IMR-90 (cell line): ENCODE measurements at regions not wholly inside any gene's neighbourhood (a gene's known extent, or its start where the extent isn't known, plus 50 kb on each side); places are given as distances from the start of the nearest gene placed in this dataset.

Experiments
- ATAC-seq: fragments of 200-7000 bp; cut with Tn5 transposase; 2 replicates; pipeline ENCODE4 v1.9.1; 2020; ENCODE audit warnings: low read depth, mild to moderate bottlenecking, moderate library complexity
- BruUV-seq: library from RNA; stranded (reverse); fragments of 400-500 nt; replicated peaks from 2 replicates; lab custom pipeline; 2021; lab: Mats Ljungman, UMichigan
- CTCF ChIA-PET: fragments of 300-600 bp; formaldehyde crosslinking; extraction: SDS; loops from one replicate; lab custom pipeline; 2021; ENCODE audit warnings: antibody characterized with exemption; lab: Yijun Ruan, JAX
- POLR2A ChIA-PET: fragments of 300-600 bp; sonication (Branson Sonifier 250); formaldehyde crosslinking; loops from one replicate; lab custom pipeline; 2022; ENCODE audit warnings: antibody characterized with exemption; ENCODE audit not compliant: unreplicated experiment; lab: Charles Lee
- DNase-seq: peaks from one replicate; pipeline ENCODE4 v3.0.0; 2013
- H2AFZ ChIP-seq: replicated peaks from 2 replicates; pipeline ENCODE3; 2013; ENCODE audit warnings: low read length, mild to moderate bottlenecking; ENCODE audit not compliant: poor library complexity
- H2AK5ac ChIP-seq: 2 replicates; pipeline ENCODE4 v1.6.1; 2013; ENCODE audit warnings: low read depth, low read length, inconsistent platforms
- H2AK9ac ChIP-seq: replicated peaks from 2 replicates; pipeline ENCODE3; 2013; ENCODE audit warnings: mild to moderate bottlenecking, low read depth, low read length, moderate library complexity; ENCODE audit not compliant: poor library complexity
- H2BK120ac ChIP-seq: 2 replicates; pipeline ENCODE4 v1.6.1; 2013; ENCODE audit warnings: low read depth, low read length, inconsistent platforms
- H2BK15ac ChIP-seq: 3 replicates; pipeline ENCODE4 v1.6.1; 2013; ENCODE audit warnings: low read depth, low read length, inconsistent platforms
- H2BK20ac ChIP-seq: 2 replicates; pipeline ENCODE4 v1.6.1; 2013; ENCODE audit warnings: low read depth, mild to moderate bottlenecking, inconsistent platforms, low read length, moderate library complexity
- H2BK5ac ChIP-seq: 2 replicates; pipeline ENCODE4 v1.6.1; 2013; ENCODE audit warnings: mild to moderate bottlenecking, low read depth, low read length, inconsistent platforms; ENCODE audit not compliant: poor library complexity, severe bottlenecking
- H3K14ac ChIP-seq: replicated peaks from 2 replicates; pipeline ENCODE4 v1.6.1; 2013; ENCODE audit warnings: low read depth, low read length, inconsistent platforms
- H3K18ac ChIP-seq: 2 replicates; pipeline ENCODE4 v1.6.1; 2013; ENCODE audit warnings: low read depth, low read length, control low read depth
- H3K23ac ChIP-seq: 2 replicates; pipeline ENCODE4 v1.6.1; 2013; ENCODE audit warnings: low read depth, low read length, inconsistent platforms
- H3K27ac ChIP-seq: 2 replicates; pipeline ENCODE4 v1.5.1; 2013; ENCODE audit warnings: mild to moderate bottlenecking, control low read depth, low read length; ENCODE audit not compliant: insufficient read depth
- H3K27me3 ChIP-seq: 2 replicates; pipeline ENCODE4 v1.6.1; 2013; ENCODE audit warnings: low read length; ENCODE audit not compliant: control insufficient read depth, insufficient read depth
- H3K36me3 ChIP-seq: 2 replicates; pipeline ENCODE4 v1.6.1; 2013; ENCODE audit warnings: low read length, mixed read lengths; ENCODE audit not compliant: control insufficient read depth, insufficient read depth
- H3K4ac ChIP-seq: 2 replicates; pipeline ENCODE4 v1.6.1; 2013; ENCODE audit warnings: low read depth, low read length, inconsistent platforms
- H3K4me1 ChIP-seq: 2 replicates; pipeline ENCODE4 v1.6.1; 2013; ENCODE audit warnings: low read length, mixed read lengths; ENCODE audit not compliant: control insufficient read depth, insufficient read depth
- H3K4me2 ChIP-seq: 2 replicates; pipeline ENCODE4 v1.6.1; 2013; ENCODE audit warnings: low read depth, mild to moderate bottlenecking, control low read depth, low read length, moderate library complexity
- H3K4me3 ChIP-seq: 2 replicates; pipeline ENCODE4 v1.5.1; 2013; ENCODE audit warnings: low read depth, mild to moderate bottlenecking, control low read depth, low read length, moderate library complexity; ENCODE audit not compliant: insufficient read depth
- H3K56ac ChIP-seq: 2 replicates; pipeline ENCODE4 v1.6.1; 2013; ENCODE audit warnings: low read length, inconsistent platforms; ENCODE audit not compliant: insufficient read depth; ENCODE audit errors: extremely low read depth
- H3K79me1 ChIP-seq, 2 experiments: 2 replicates each; pipeline ENCODE4 v1.6.1; 2013; ENCODE audit warnings: low read length in 2 of 2, inconsistent platforms in 1 of 2, low read depth in 1 of 2
- H3K9ac ChIP-seq: 2 replicates; pipeline ENCODE4 v1.6.1; 2013; ENCODE audit warnings: low read depth, low read length, control low read depth
- H3K9me1 ChIP-seq: 2 replicates; pipeline ENCODE4 v1.6.1; 2013; ENCODE audit warnings: low read length, inconsistent platforms; ENCODE audit not compliant: insufficient read depth
- H3K9me3 ChIP-seq: 2 replicates; pipeline ENCODE4 v1.6.1; 2013; ENCODE audit warnings: low read length; ENCODE audit not compliant: control insufficient read depth, insufficient read depth
- H4K20me1 ChIP-seq: 2 replicates; pipeline ENCODE4 v1.6.1; 2013; ENCODE audit warnings: low read length, inconsistent platforms; ENCODE audit not compliant: insufficient read depth
- H4K5ac ChIP-seq: 2 replicates; pipeline ENCODE4 v1.6.1; 2013; ENCODE audit warnings: mild to moderate bottlenecking, low read depth, low read length, control low read depth
- H4K8ac ChIP-seq, 2 experiments: 2 replicates each; pipeline ENCODE4 v1.6.1; 2013; ENCODE audit warnings: low read depth in 2 of 2, low read length in 2 of 2, control low read depth in 1 of 2, inconsistent platforms in 1 of 2
- H4K91ac ChIP-seq: 2 replicates; pipeline ENCODE4 v1.6.1; 2013; ENCODE audit warnings: low read depth, low read length, inconsistent platforms; ENCODE audit not compliant: insufficient read depth
- CEBPB ChIP-seq: IDR thresholded peaks from 2 replicates; pipeline ENCODE4 v1.6.1; 2012; ENCODE audit warnings: low read depth, low read length, improper control_type of control experiment
- CHD1 ChIP-seq: IDR thresholded peaks from 2 replicates; pipeline ENCODE4 v1.6.1; 2012; ENCODE audit warnings: low read depth, low read length, improper control_type of control experiment
- RAD21 ChIP-seq: IDR thresholded peaks from 2 replicates; pipeline ENCODE4 v1.6.1; 2012; ENCODE audit warnings: low read length, improper control_type of control experiment
- WGBS, 2 experiments: methylation state at CpG; one replicate each; pipeline versions ENCODE4 v1.1.5 to v1.1.7; 2013; ENCODE audit warnings: missing lambda C conversion rate in 2 of 2; ENCODE audit not compliant: insufficient read length in 1 of 2; ENCODE audit errors: extremely low coverage in 2 of 2; 5-methylcytosine and 5-hydroxymethylcytosine counted together
- dilution Hi-C: fragments of 300-500 bp; cut with HindIII; formaldehyde crosslinking; loops from one replicate; pipeline ENCODE4 v1.14.3; 2018; ENCODE audit warnings: low sequenced_read_pairs; ENCODE audit not compliant: unreplicated experiment
- in situ Hi-C: fragments of 300-500 bp; cut with MboI; formaldehyde crosslinking; loops from 3 replicates; pipeline ENCODE4 v1.14.3; 2019; ENCODE audit warnings: low sequenced_read_pairs, inconsistent platforms, mixed read lengths
- intact Hi-C: fragments of 100-400 bp; cut with micrococcal nuclease; formaldehyde crosslinking; loops from 2 replicates; pipeline ENCODE4 v1.10.0; 2022
- TF ChIP-seq, protein P1 (sequence below): conservative IDR thresholded peaks from 2 replicates; pipeline ENCODE4 v1.5.1; 2012; ENCODE audit warnings: mild to moderate bottlenecking, low read depth, low read length, improper control_type of control experiment

DNA sequence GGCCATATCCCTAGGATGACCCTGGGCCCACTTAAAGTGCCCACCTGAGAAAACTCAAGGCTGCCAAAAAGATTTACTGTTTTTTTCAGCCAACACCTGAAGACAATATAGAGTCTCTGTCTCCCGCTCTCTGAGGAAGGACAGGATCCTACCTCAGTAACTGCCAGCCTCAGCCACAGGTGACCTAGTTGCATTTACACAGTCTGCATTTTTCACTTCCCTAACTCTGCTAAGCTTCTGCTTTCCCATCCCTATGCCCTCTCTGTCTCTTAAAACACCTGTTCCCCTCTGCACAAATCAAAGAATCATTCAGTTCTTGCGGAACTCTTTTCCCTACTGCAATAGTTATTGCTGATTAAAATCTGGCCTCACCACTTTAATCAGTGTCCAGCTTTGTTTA is 609.5 kb downstream of the UQCRFS1 start:
- dilution Hi-C loops (no loop called here), in situ Hi-C loops (no loop called here), intact Hi-C loops (no loop called here)
- DNase-seq (no peak), ATAC-seq (no peak)
- H3K79me1 ChIP-seq: no peaks in the 10 kb centered on the region
- no peaks in the 10 kb centered on the region for H3K27me3 ChIP-seq
- H2BK120ac ChIP-seq: no peak overlapping the region
- no peak overlapping the region for H3K18ac ChIP-seq
- no peaks in the 10 kb centered on the region for H3K9me1 ChIP-seq
- H2BK20ac ChIP-seq: no peak overlapping the region
- no peak overlapping the region for H2AK5ac ChIP-seq
- H3K4me1 ChIP-seq: no peaks in the 10 kb centered on the region
- no peak overlapping the region for H3K14ac ChIP-seq
- no peak for TF ChIP-seq CHD1
- TF ChIP-seq RAD21: no peak
- no peak for TF ChIP-seq CEBPB
- TF ChIP-seq, protein P1, sequence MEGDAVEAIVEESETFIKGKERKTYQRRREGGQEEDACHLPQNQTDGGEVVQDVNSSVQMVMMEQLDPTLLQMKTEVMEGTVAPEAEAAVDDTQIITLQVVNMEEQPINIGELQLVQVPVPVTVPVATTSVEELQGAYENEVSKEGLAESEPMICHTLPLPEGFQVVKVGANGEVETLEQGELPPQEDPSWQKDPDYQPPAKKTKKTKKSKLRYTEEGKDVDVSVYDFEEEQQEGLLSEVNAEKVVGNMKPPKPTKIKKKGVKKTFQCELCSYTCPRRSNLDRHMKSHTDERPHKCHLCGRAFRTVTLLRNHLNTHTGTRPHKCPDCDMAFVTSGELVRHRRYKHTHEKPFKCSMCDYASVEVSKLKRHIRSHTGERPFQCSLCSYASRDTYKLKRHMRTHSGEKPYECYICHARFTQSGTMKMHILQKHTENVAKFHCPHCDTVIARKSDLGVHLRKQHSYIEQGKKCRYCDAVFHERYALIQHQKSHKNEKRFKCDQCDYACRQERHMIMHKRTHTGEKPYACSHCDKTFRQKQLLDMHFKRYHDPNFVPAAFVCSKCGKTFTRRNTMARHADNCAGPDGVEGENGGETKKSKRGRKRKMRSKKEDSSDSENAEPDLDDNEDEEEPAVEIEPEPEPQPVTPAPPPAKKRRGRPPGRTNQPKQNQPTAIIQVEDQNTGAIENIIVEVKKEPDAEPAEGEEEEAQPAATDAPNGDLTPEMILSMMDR: no peak
- H4K5ac ChIP-seq: no peak overlapping the region
- no peak overlapping the region for H4K8ac ChIP-seq
- no CpG with 5 or more reads among the region's 2 CpGs for WGBS, 2 experiments
- H3K9ac ChIP-seq: no peak overlapping the region
- no peak overlapping the region for H3K4me3 ChIP-seq
- no peak overlapping the region for H3K4ac ChIP-seq
- H3K9me3 ChIP-seq: peaks cover 47% of the 10 kb centered on the region
- no peaks in the 10 kb centered on the region for H3K36me3 ChIP-seq
- H3K4me2 ChIP-seq: no peak overlapping the region
- H3K23ac ChIP-seq: no peak overlapping the region
- no peaks in the 10 kb centered on the region for H4K20me1 ChIP-seq
- BruUV-seq: no TSS peak
- H2AK9ac ChIP-seq: no peak overlapping the region
- no peak overlapping the region for H2BK5ac ChIP-seq
- H3K56ac ChIP-seq: no peak overlapping the region
- H2AFZ ChIP-seq: no peak overlapping the region
- H3K27ac ChIP-seq: no peak overlapping the region
- POLR2A ChIA-PET: no interaction called here
- CTCF ChIA-PET: no interaction called here
- no peak overlapping the region for H4K91ac ChIP-seq
- H2BK15ac ChIP-seq: no peak overlapping the region
